IMR-90 (cell line): ENCODE measurements at regions not wholly inside any gene's neighbourhood (a gene's known extent, or its start where the extent isn't known, plus 50 kb on each side); places are given as distances from the start of the nearest gene placed in this dataset.
A peak's percentile ranks its signal among the peaks of the same experiment; 100 is the strongest.

ENCODE experiments used
- ATAC-seq: fragments of 200-7000 bp; cut with Tn5 transposase; 2 replicates; pipeline ENCODE4 v1.9.1; 2020; ENCODE audit warnings: low read depth, mild to moderate bottlenecking, moderate library complexity
- BruUV-seq: library from RNA; stranded (reverse); fragments of 400-500 nt; replicated peaks from 2 replicates; lab custom pipeline; 2021; lab: Mats Ljungman, UMichigan
- CTCF ChIA-PET: fragments of 300-600 bp; formaldehyde crosslinking; extraction: SDS; loops from one replicate; lab custom pipeline; 2021; ENCODE audit warnings: antibody characterized with exemption; lab: Yijun Ruan, JAX
- POLR2A ChIA-PET: fragments of 300-600 bp; sonication (Branson Sonifier 250); formaldehyde crosslinking; loops from one replicate; lab custom pipeline; 2022; ENCODE audit warnings: antibody characterized with exemption; ENCODE audit not compliant: unreplicated experiment; lab: Charles Lee
- DNase-seq: peaks from one replicate; pipeline ENCODE4 v3.0.0; 2013
- H2AFZ ChIP-seq: replicated peaks from 2 replicates; pipeline ENCODE3; 2013; ENCODE audit warnings: low read length, mild to moderate bottlenecking; ENCODE audit not compliant: poor library complexity
- H2AK5ac ChIP-seq: 2 replicates; pipeline ENCODE4 v1.6.1; 2013; ENCODE audit warnings: low read depth, low read length, inconsistent platforms
- H2AK9ac ChIP-seq: replicated peaks from 2 replicates; pipeline ENCODE3; 2013; ENCODE audit warnings: mild to moderate bottlenecking, low read depth, low read length, moderate library complexity; ENCODE audit not compliant: poor library complexity
- H2BK120ac ChIP-seq: 2 replicates; pipeline ENCODE4 v1.6.1; 2013; ENCODE audit warnings: low read depth, low read length, inconsistent platforms
- H2BK15ac ChIP-seq: 3 replicates; pipeline ENCODE4 v1.6.1; 2013; ENCODE audit warnings: low read depth, low read length, inconsistent platforms
- H2BK20ac ChIP-seq: 2 replicates; pipeline ENCODE4 v1.6.1; 2013; ENCODE audit warnings: low read depth, mild to moderate bottlenecking, inconsistent platforms, low read length, moderate library complexity
- H2BK5ac ChIP-seq: 2 replicates; pipeline ENCODE4 v1.6.1; 2013; ENCODE audit warnings: mild to moderate bottlenecking, low read depth, low read length, inconsistent platforms; ENCODE audit not compliant: poor library complexity, severe bottlenecking
- H3K14ac ChIP-seq: replicated peaks from 2 replicates; pipeline ENCODE4 v1.6.1; 2013; ENCODE audit warnings: low read depth, low read length, inconsistent platforms
- H3K18ac ChIP-seq: 2 replicates; pipeline ENCODE4 v1.6.1; 2013; ENCODE audit warnings: low read depth, low read length, control low read depth
- H3K23ac ChIP-seq: 2 replicates; pipeline ENCODE4 v1.6.1; 2013; ENCODE audit warnings: low read depth, low read length, inconsistent platforms
- H3K27ac ChIP-seq: 2 replicates; pipeline ENCODE4 v1.5.1; 2013; ENCODE audit warnings: mild to moderate bottlenecking, control low read depth, low read length; ENCODE audit not compliant: insufficient read depth
- H3K27me3 ChIP-seq: 2 replicates; pipeline ENCODE4 v1.6.1; 2013; ENCODE audit warnings: low read length; ENCODE audit not compliant: control insufficient read depth, insufficient read depth
- H3K36me3 ChIP-seq: 2 replicates; pipeline ENCODE4 v1.6.1; 2013; ENCODE audit warnings: low read length, mixed read lengths; ENCODE audit not compliant: control insufficient read depth, insufficient read depth
- H3K4ac ChIP-seq: 2 replicates; pipeline ENCODE4 v1.6.1; 2013; ENCODE audit warnings: low read depth, low read length, inconsistent platforms
- H3K4me1 ChIP-seq: 2 replicates; pipeline ENCODE4 v1.6.1; 2013; ENCODE audit warnings: low read length, mixed read lengths; ENCODE audit not compliant: control insufficient read depth, insufficient read depth
- H3K4me2 ChIP-seq: 2 replicates; pipeline ENCODE4 v1.6.1; 2013; ENCODE audit warnings: low read depth, mild to moderate bottlenecking, control low read depth, low read length, moderate library complexity
- H3K4me3 ChIP-seq: 2 replicates; pipeline ENCODE4 v1.5.1; 2013; ENCODE audit warnings: low read depth, mild to moderate bottlenecking, control low read depth, low read length, moderate library complexity; ENCODE audit not compliant: insufficient read depth
- H3K56ac ChIP-seq: 2 replicates; pipeline ENCODE4 v1.6.1; 2013; ENCODE audit warnings: low read length, inconsistent platforms; ENCODE audit not compliant: insufficient read depth; ENCODE audit errors: extremely low read depth
- H3K79me1 ChIP-seq, 2 experiments: 2 replicates each; pipeline ENCODE4 v1.6.1; 2013; ENCODE audit warnings: low read length in 2 of 2, inconsistent platforms in 1 of 2, low read depth in 1 of 2
- H3K9ac ChIP-seq: 2 replicates; pipeline ENCODE4 v1.6.1; 2013; ENCODE audit warnings: low read depth, low read length, control low read depth
- H3K9me1 ChIP-seq: 2 replicates; pipeline ENCODE4 v1.6.1; 2013; ENCODE audit warnings: low read length, inconsistent platforms; ENCODE audit not compliant: insufficient read depth
- H3K9me3 ChIP-seq: 2 replicates; pipeline ENCODE4 v1.6.1; 2013; ENCODE audit warnings: low read length; ENCODE audit not compliant: control insufficient read depth, insufficient read depth
- H4K20me1 ChIP-seq: 2 replicates; pipeline ENCODE4 v1.6.1; 2013; ENCODE audit warnings: low read length, inconsistent platforms; ENCODE audit not compliant: insufficient read depth
- H4K5ac ChIP-seq: 2 replicates; pipeline ENCODE4 v1.6.1; 2013; ENCODE audit warnings: mild to moderate bottlenecking, low read depth, low read length, control low read depth
- H4K8ac ChIP-seq, 2 experiments: 2 replicates each; pipeline ENCODE4 v1.6.1; 2013; ENCODE audit warnings: low read depth in 2 of 2, low read length in 2 of 2, control low read depth in 1 of 2, inconsistent platforms in 1 of 2
- H4K91ac ChIP-seq: 2 replicates; pipeline ENCODE4 v1.6.1; 2013; ENCODE audit warnings: low read depth, low read length, inconsistent platforms; ENCODE audit not compliant: insufficient read depth
- BHLHE40 ChIP-seq: fragments of 150-350 bp; IDR thresholded peaks from 2 replicates; pipeline ENCODE4 v1.6.1; 2016; ENCODE audit warnings: mild to moderate bottlenecking, low read depth, low read length
- CEBPB ChIP-seq: IDR thresholded peaks from 2 replicates; pipeline ENCODE4 v1.6.1; 2012; ENCODE audit warnings: low read depth, low read length, improper control_type of control experiment
- CHD1 ChIP-seq: IDR thresholded peaks from 2 replicates; pipeline ENCODE4 v1.6.1; 2012; ENCODE audit warnings: low read depth, low read length, improper control_type of control experiment
- CTCF ChIP-seq: conservative IDR thresholded peaks from 2 replicates; pipeline ENCODE4 v1.5.1; 2012; ENCODE audit warnings: mild to moderate bottlenecking, low read depth, low read length, improper control_type of control experiment
- FOS ChIP-seq: fragments of 150-350 bp; IDR thresholded peaks from 2 replicates; pipeline ENCODE4 v1.6.1; 2016; ENCODE audit warnings: low read depth, low read length
- MAFK ChIP-seq: IDR thresholded peaks from 2 replicates; pipeline ENCODE4 v1.6.1; 2012; ENCODE audit warnings: low read depth, low read length, improper control_type of control experiment
- MAZ ChIP-seq: IDR thresholded peaks from 2 replicates; pipeline ENCODE4 v1.6.1; 2012; ENCODE audit warnings: low read depth, mild to moderate bottlenecking, low read length, improper control_type of control experiment, moderate library complexity, borderline replicate concordance
- MXI1 ChIP-seq: IDR thresholded peaks from 2 replicates; pipeline ENCODE4 v1.6.1; 2012; ENCODE audit warnings: low read depth, mild to moderate bottlenecking, low read length, moderate library complexity, borderline replicate concordance
- NFE2L2 ChIP-seq: fragments of 150-350 bp; IDR thresholded peaks from 2 replicates; pipeline ENCODE4 v1.6.1; 2016; ENCODE audit warnings: low read depth, mild to moderate bottlenecking, low read length
- POLR2A ChIP-seq: IDR thresholded peaks from 2 replicates; pipeline ENCODE4 v1.6.1; 2012; ENCODE audit warnings: mild to moderate bottlenecking, low read depth, low read length
- RAD21 ChIP-seq: IDR thresholded peaks from 2 replicates; pipeline ENCODE4 v1.6.1; 2012; ENCODE audit warnings: low read length, improper control_type of control experiment
- RCOR1 ChIP-seq: IDR thresholded peaks from 2 replicates; pipeline ENCODE4 v1.6.1; 2012; ENCODE audit warnings: mild to moderate bottlenecking, low read length, improper control_type of control experiment; ENCODE audit not compliant: insufficient replicate concordance
- RFX5 ChIP-seq: IDR thresholded peaks from 2 replicates; pipeline ENCODE4 v1.8.0; 2012; ENCODE audit warnings: low read depth, mild to moderate bottlenecking, low read length, moderate library complexity
- SMC3 ChIP-seq: fragments of 150-350 bp; IDR thresholded peaks from 2 replicates; pipeline ENCODE4 v1.6.1; 2016; ENCODE audit warnings: low read depth, mild to moderate bottlenecking, antibody characterized with exemption, low read length, moderate library complexity
- WGBS, 2 experiments: methylation state at CpG; one replicate each; pipeline versions ENCODE4 v1.1.5 to v1.1.7; 2013; ENCODE audit warnings: missing lambda C conversion rate in 2 of 2; ENCODE audit not compliant: insufficient read length in 1 of 2; ENCODE audit errors: extremely low coverage in 2 of 2; 5-methylcytosine and 5-hydroxymethylcytosine counted together
- dilution Hi-C: fragments of 300-500 bp; cut with HindIII; formaldehyde crosslinking; loops from one replicate; pipeline ENCODE4 v1.14.3; 2018; ENCODE audit warnings: low sequenced_read_pairs; ENCODE audit not compliant: unreplicated experiment
- in situ Hi-C: fragments of 300-500 bp; cut with MboI; formaldehyde crosslinking; loops from 3 replicates; pipeline ENCODE4 v1.14.3; 2019; ENCODE audit warnings: low sequenced_read_pairs, inconsistent platforms, mixed read lengths
- intact Hi-C: fragments of 100-400 bp; cut with micrococcal nuclease; formaldehyde crosslinking; loops from 2 replicates; pipeline ENCODE4 v1.10.0; 2022
- TF ChIP-seq, protein P1 (sequence below): fragments of 150-350 bp; IDR thresholded peaks from 2 replicates; pipeline ENCODE4 v1.6.1; 2017; ENCODE audit warnings: mild to moderate bottlenecking, antibody characterized with exemption, low read length, low read depth
- TF ChIP-seq, protein P2 (sequence below): fragments of 150-350 bp; IDR thresholded peaks from 2 replicates; pipeline ENCODE4 v1.6.1; 2016; ENCODE audit warnings: low read depth, mild to moderate bottlenecking, low read length, moderate library complexity, borderline replicate concordance

- H3K9me1 ChIP-seq, result no peaks in the 10 kb centered on the region
- POLR2A ChIA-PET, result no interaction called here
- DNase-seq (peak; percentile 47), ATAC-seq (peak; percentile 68)
- H4K8ac ChIP-seq, result no peak overlapping the region
- H3K27me3 ChIP-seq, result no peaks in the 10 kb centered on the region
- CTCF ChIA-PET, result interaction anchor here (0.8 kb wide), 2 partner anchors 10 to 388 kb away, joined by 3 read pairs; no protein-coding TSS in a partner anchor
- H2BK20ac ChIP-seq, result no peak overlapping the region
- no CpG with 5 or more reads among the region's 1 CpG for WGBS, 2 experiments
- BruUV-seq, result no TSS peak
- no peak overlapping the region for H2BK15ac ChIP-seq
- TF ChIP-seq FOS (no peak), CTCF (peak; percentile 48), SMC3 (peak; percentile 38), MAZ (no peak), MXI1 (no peak), CEBPB (no peak), NFE2L2 (no peak), RFX5 (no peak), POLR2A (no peak), CHD1 (no peak), MAFK (no peak), RCOR1 (no peak), RAD21 (peak; percentile 57), BHLHE40 (no peak)
- TF ChIP-seq, protein P1, sequence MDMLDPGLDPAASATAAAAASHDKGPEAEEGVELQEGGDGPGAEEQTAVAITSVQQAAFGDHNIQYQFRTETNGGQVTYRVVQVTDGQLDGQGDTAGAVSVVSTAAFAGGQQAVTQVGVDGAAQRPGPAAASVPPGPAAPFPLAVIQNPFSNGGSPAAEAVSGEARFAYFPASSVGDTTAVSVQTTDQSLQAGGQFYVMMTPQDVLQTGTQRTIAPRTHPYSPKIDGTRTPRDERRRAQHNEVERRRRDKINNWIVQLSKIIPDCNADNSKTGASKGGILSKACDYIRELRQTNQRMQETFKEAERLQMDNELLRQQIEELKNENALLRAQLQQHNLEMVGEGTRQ, result no peak
- TF ChIP-seq, protein P2, sequence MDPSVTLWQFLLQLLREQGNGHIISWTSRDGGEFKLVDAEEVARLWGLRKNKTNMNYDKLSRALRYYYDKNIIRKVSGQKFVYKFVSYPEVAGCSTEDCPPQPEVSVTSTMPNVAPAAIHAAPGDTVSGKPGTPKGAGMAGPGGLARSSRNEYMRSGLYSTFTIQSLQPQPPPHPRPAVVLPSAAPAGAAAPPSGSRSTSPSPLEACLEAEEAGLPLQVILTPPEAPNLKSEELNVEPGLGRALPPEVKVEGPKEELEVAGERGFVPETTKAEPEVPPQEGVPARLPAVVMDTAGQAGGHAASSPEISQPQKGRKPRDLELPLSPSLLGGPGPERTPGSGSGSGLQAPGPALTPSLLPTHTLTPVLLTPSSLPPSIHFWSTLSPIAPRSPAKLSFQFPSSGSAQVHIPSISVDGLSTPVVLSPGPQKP, result no peak
- in situ Hi-C loops (loop anchor here (25.0 kb wide), 1 partner anchor 381 kb away; no protein-coding TSS in a partner anchor), intact Hi-C loops (loop anchor here (2.0 kb wide), 1 partner anchor 389 kb away; no protein-coding TSS in a partner anchor), dilution Hi-C loops (no loop called here)
- no peak overlapping the region for H3K27ac ChIP-seq
- no peaks in the 10 kb centered on the region for H3K79me1 ChIP-seq
- no peak overlapping the region for H4K91ac ChIP-seq
- H3K56ac ChIP-seq, result no peak overlapping the region
- H2BK5ac ChIP-seq, result no peak overlapping the region
- no peak overlapping the region for H2AFZ ChIP-seq
- H3K14ac ChIP-seq, result no peak overlapping the region
- H3K9ac ChIP-seq, result no peak overlapping the region
- no peak overlapping the region for H3K4ac ChIP-seq
- no peak overlapping the region for H3K23ac ChIP-seq
- no peaks in the 10 kb centered on the region for H3K9me3 ChIP-seq
- no peak overlapping the region for H3K18ac ChIP-seq
- peak overlapping the region; percentile 45; the same call in 1 of the 2 replicates for H3K4me2 ChIP-seq
- no peak overlapping the region for H2BK120ac ChIP-seq
- no peaks in the 10 kb centered on the region for H3K36me3 ChIP-seq
- no peak overlapping the region for H4K5ac ChIP-seq
- no peaks in the 10 kb centered on the region; the same call in 1 of the 2 replicates for H3K4me1 ChIP-seq
- no peak overlapping the region for H3K4me3 ChIP-seq
- H2AK9ac ChIP-seq, result no peak overlapping the region
- no peak overlapping the region for H2AK5ac ChIP-seq
- H4K20me1 ChIP-seq, result no peaks in the 10 kb centered on the region
Measured at GRCh38 chr12:60106214-60106613, 510.4 kb downstream of the SLC16A7 start.
